Osteocyte (in vitro differentiated cells): ENCODE measurements at regions not wholly inside any gene's neighbourhood (a gene's known extent, or its start where the extent isn't known, plus 50 kb on each side); places are given as distances from the start of the nearest gene placed in this dataset.

Experiments used
- DNase-seq: peaks from one replicate; pipeline ENCODE4 v3.0.0; 2021; ENCODE audit warnings: mixed read lengths; ENCODE audit not compliant: unreplicated experiment; ENCODE audit errors: extremely low spot score
- H3K27ac Mint-ChIP-seq: one replicate; pipeline ENCODE4 v1.8.0; 2021; ENCODE audit warnings: mild to moderate bottlenecking, mixed read lengths; ENCODE audit not compliant: unreplicated experiment
- H3K27me3 Mint-ChIP-seq: one replicate; pipeline ENCODE4 v1.8.0; 2021; ENCODE audit warnings: mixed read lengths; ENCODE audit not compliant: unreplicated experiment
- H3K36me3 Mint-ChIP-seq: one replicate; pipeline ENCODE4 v1.8.0; 2021; ENCODE audit warnings: mixed read lengths; ENCODE audit not compliant: unreplicated experiment
- H3K4me1 Mint-ChIP-seq: one replicate; pipeline ENCODE4 v1.8.0; 2021; ENCODE audit warnings: mixed read lengths; ENCODE audit not compliant: unreplicated experiment
- H3K4me3 Mint-ChIP-seq: one replicate; pipeline ENCODE4 v1.8.0; 2021; ENCODE audit warnings: mild to moderate bottlenecking, moderate library complexity, mixed read lengths; ENCODE audit not compliant: unreplicated experiment
- H3K9me3 Mint-ChIP-seq: one replicate; pipeline ENCODE4 v1.8.0; 2021; ENCODE audit warnings: mixed read lengths; ENCODE audit not compliant: unreplicated experiment
- TF ChIP-seq, protein P1 (sequence below): fragments of 200-600 bp; sonication (generic); IDR thresholded peaks from 2 replicates; pipeline ENCODE4 v1.5.0; 2021; ENCODE audit warnings: antibody characterized with exemption, mild to moderate bottlenecking, moderate library complexity

- Mint-ChIP-seq H3K27me3 (peaks cover 4% of the 10 kb centered on the region), H3K9me3 (no peaks in the 10 kb centered on the region), H3K4me1 (no peaks in the 10 kb centered on the region), H3K36me3 (no peaks in the 10 kb centered on the region), H3K4me3 (no peak overlapping the region), H3K27ac (no peak overlapping the region)
- TF ChIP-seq, protein P1, sequence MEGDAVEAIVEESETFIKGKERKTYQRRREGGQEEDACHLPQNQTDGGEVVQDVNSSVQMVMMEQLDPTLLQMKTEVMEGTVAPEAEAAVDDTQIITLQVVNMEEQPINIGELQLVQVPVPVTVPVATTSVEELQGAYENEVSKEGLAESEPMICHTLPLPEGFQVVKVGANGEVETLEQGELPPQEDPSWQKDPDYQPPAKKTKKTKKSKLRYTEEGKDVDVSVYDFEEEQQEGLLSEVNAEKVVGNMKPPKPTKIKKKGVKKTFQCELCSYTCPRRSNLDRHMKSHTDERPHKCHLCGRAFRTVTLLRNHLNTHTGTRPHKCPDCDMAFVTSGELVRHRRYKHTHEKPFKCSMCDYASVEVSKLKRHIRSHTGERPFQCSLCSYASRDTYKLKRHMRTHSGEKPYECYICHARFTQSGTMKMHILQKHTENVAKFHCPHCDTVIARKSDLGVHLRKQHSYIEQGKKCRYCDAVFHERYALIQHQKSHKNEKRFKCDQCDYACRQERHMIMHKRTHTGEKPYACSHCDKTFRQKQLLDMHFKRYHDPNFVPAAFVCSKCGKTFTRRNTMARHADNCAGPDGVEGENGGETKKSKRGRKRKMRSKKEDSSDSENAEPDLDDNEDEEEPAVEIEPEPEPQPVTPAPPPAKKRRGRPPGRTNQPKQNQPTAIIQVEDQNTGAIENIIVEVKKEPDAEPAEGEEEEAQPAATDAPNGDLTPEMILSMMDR = no peak
- no peak for DNase-seq
Observed at GRCh38 chr2:15841776-15842560, 98.4 kb upstream of the MYCN start.

DNA sequence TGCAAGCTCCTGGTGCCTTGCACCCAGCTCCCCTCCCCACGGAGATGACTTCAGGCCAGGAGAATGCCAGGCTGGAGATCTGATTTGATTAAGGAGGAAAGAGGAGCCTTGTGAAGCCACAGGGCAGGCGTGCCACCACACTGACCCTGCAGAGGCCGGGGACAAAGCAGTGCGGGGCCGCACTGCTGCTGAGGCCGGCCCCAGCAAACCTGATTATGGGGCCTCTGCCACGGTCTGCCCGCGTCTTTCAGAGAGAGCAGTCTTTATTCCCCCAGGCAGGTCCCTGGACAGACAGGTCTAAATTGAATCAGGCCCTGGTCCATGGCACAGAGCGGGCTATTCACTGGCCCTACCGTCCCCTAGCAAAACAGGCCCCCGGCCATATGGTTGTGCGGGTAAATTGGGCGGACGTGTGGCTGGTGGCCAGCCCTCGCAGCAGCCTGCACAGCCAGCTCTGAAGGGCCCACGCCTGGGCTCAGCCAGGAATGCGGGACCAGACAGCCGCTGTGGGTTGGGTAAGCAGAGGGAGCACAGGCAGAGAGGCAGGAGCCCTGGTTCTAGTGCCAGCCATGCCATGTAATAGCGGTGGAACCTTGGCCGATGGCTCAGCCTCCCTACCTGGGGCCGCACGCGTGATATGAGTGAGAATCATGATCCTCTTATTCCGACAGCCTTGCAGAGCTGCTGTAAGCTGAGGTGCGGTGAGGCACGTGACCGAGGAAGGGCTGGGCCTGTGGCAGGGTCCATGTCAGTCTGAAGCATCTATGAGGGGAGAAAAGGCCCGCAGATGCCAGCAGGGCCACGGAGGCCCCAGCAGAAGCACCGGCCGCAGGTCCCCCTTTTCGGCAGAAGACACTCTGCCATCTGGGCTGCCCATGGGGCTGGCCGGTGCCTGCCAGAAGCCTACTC is 97.3 kb upstream of the MYCN start:
- TF ChIP-seq, protein P1 = no peak
- no peak for DNase-seq
- H3K27ac Mint-ChIP-seq = no peak overlapping the region
- peaks cover 4% of the 10 kb centered on the region for H3K27me3 Mint-ChIP-seq
- no peak overlapping the region for H3K4me3 Mint-ChIP-seq
- no peaks in the 10 kb centered on the region for H3K4me1 Mint-ChIP-seq
- no peaks in the 10 kb centered on the region for H3K36me3 Mint-ChIP-seq
- no peaks in the 10 kb centered on the region for H3K9me3 Mint-ChIP-seq

DNA sequence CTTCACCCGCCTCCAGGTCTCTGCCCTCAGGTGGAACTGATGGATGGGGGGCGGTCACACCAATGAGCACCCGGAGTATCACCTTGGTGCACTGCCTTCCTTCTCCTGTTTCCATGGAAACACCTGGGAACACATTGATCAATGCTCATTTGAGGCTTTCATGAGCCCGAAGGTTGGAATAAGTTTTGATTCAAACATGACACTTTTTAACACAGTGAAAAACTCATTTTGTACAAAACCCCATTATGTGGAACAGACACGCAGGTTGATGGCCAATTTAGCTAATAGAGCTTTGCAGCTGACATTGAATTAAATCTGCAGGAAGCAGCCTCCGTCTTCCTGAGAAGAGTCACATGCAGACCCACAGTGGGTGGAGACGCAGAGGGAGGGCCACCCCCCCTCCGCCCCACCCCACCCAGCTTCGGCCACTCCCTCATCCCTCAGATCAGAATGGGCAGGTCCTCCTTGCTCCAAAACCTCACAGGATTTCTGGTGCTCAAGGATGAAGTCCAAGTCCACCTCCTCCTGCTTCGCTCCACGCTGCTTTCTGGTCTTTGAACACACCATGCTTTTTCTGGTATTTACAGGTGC is 96.0 kb upstream of the MYCN start:
- H3K9me3 Mint-ChIP-seq = no peaks in the 10 kb centered on the region
- H3K4me3 Mint-ChIP-seq = no peak overlapping the region
- TF ChIP-seq, protein P1 = no peak
- no peak overlapping the region for H3K27ac Mint-ChIP-seq
- no peaks in the 10 kb centered on the region for H3K4me1 Mint-ChIP-seq
- peaks cover 4% of the 10 kb centered on the region for H3K27me3 Mint-ChIP-seq
- H3K36me3 Mint-ChIP-seq = no peaks in the 10 kb centered on the region
- no peak for DNase-seq

- DNase-seq = no peak
- Mint-ChIP-seq H3K4me1 (no peaks in the 10 kb centered on the region), H3K36me3 (no peaks in the 10 kb centered on the region), H3K27ac (no peak overlapping the region), H3K27me3 (peaks cover 4% of the 10 kb centered on the region), H3K9me3 (no peaks in the 10 kb centered on the region), H3K4me3 (no peak overlapping the region)
- TF ChIP-seq, protein P1 = no peak
Observed at GRCh38 chr2:15845294-15845693, 95.1 kb upstream of the MYCN start.
